Caco-2 (cell line): ENCODE measurements at regions not wholly inside any gene's neighbourhood (a gene's known extent, or its start where the extent isn't known, plus 50 kb on each side); places are given as distances from the start of the nearest gene placed in this dataset.

Source experiments
- BruUV-seq: library from RNA; stranded (reverse); fragments of 400-500 nt; replicated peaks from 2 replicates; lab custom pipeline; 2021; lab: Mats Ljungman, UMichigan
- CTCF ChIA-PET: fragments of 300-600 bp; sonication (Branson Sonifier 250); formaldehyde crosslinking; loops from one replicate; lab custom pipeline; 2022; ENCODE audit warnings: antibody characterized with exemption; lab: Charles Lee
- POLR2A ChIA-PET: fragments of 300-600 bp; sonication (Branson Sonifier 250); formaldehyde crosslinking; loops from one replicate; lab custom pipeline; 2022; ENCODE audit warnings: antibody characterized with exemption; lab: Charles Lee
- DNase-seq, 2 experiments: peaks; one replicate each; pipeline versions ENCODE4 v3.0.0 to v3.0.0-alpha.2; 2020 to 2022
- H3K27me3 ChIP-seq: replicated peaks from 2 replicates; pipeline ENCODE4 v1.6.0; 2011; ENCODE audit warnings: low read length; ENCODE audit not compliant: control insufficient read depth, insufficient read depth
- H3K36me3 ChIP-seq: 2 replicates; pipeline ENCODE4 v1.5.1; 2011; ENCODE audit warnings: low read length; ENCODE audit not compliant: control insufficient read depth, insufficient read depth
- H3K4me1 ChIP-seq: fragments of 250-450 bp; sonication (Bioruptor Pico); 2 replicates; pipeline ENCODE4 v1.5.1; 2020; ENCODE audit warnings: mild to moderate bottlenecking
- H3K4me3 ChIP-seq: 2 replicates; pipeline ENCODE4 v1.5.1; 2011; ENCODE audit warnings: low read depth, mild to moderate bottlenecking, control low read depth, low read length
- H3K9me3 ChIP-seq: fragments of 250-450 bp; sonication (Bioruptor Pico); 2 replicates; pipeline ENCODE4 v1.5.1; 2020; ENCODE audit warnings: mild to moderate bottlenecking, moderate library complexity
- H3K27ac Mint-ChIP-seq: one replicate; pipeline ENCODE4 v1.8.0; 2022; ENCODE audit warnings: mixed read lengths; ENCODE audit not compliant: unreplicated experiment
- H3K27me3 Mint-ChIP-seq: one replicate; pipeline ENCODE4 v1.8.0; 2022; ENCODE audit warnings: mixed read lengths; ENCODE audit not compliant: insufficient read depth, unreplicated experiment
- H3K36me3 Mint-ChIP-seq: one replicate; pipeline ENCODE4 v1.8.0; 2022; ENCODE audit warnings: mild to moderate bottlenecking, mixed read lengths; ENCODE audit not compliant: insufficient read depth, unreplicated experiment
- H3K4me1 Mint-ChIP-seq: one replicate; pipeline ENCODE4 v1.8.0; 2022; ENCODE audit warnings: low read depth, mixed read lengths; ENCODE audit not compliant: unreplicated experiment
- H3K4me3 Mint-ChIP-seq: one replicate; pipeline ENCODE4 v1.8.0; 2022; ENCODE audit warnings: mild to moderate bottlenecking, moderate library complexity, mixed read lengths; ENCODE audit not compliant: unreplicated experiment
- H3K9me3 Mint-ChIP-seq: one replicate; pipeline ENCODE4 v1.8.0; 2022; ENCODE audit warnings: mixed read lengths; ENCODE audit not compliant: unreplicated experiment
- intact Hi-C: fragments of 100-400 bp; cut with micrococcal nuclease; formaldehyde crosslinking; loops from one replicate; pipeline ENCODE4 v1.10.0; 2022; ENCODE audit not compliant: unreplicated experiment
- TF ChIP-seq, protein P1 (sequence below), 2 experiments: fragments of 200-600 bp in 1 of 2; IDR thresholded peaks; 1 replicate in 1 of 2; 2 replicates in 1 of 2; pipeline versions ENCODE4 v1.5.1 to v1.8.0; 2011 to 2022; ENCODE audit warnings: antibody characterized with exemption in 1 of 2, control low read depth in 1 of 2, inconsistent platforms in 1 of 2, low read depth in 1 of 2, low read length in 1 of 2, mild to moderate bottlenecking in 1 of 2, moderate library complexity in 1 of 2; ENCODE audit not compliant: insufficient read depth in 1 of 2, severe bottlenecking in 1 of 2, unreplicated experiment in 1 of 2

DNA sequence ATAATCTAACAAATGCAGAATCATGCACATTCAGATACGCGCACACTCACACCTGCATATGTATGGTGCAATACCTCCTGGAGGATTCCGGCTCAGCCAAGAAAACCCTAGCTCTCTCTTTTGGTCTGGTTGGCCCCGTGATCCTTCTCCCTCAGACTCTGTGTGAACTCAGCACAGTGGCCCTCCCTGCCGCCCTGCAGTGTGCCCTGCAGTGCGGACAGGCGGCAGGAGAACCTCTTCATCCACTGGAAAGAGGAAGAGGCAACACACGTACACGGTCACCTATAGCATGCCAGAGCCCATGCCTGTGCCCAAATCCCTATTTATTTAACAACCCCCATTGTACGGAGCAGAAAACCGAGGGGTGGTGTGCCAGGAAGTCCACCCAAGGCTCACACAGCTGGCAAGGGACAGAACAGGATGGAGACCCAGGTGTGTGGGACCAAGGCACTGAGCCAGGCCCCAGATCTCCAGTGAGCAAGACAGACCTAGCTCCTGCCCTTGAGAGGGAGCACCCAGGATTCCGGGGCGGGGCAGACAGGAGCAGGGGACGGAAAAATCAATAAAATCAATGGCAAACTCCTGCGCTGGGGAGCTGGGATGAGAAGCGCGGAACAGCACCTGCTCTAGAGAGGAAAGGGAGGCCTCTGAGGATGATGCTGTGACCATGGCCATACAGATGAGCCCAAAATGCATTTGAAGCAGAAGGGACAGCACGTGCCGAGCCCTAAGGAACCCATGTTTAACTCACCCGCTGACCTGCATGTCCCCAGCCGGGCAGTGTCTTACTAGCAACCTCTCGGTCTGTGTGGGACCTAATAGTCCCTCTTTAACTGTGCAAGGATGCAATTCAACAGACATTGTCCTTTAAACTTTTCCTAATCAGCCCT, 54.7 kb upstream of the CIBAR2 start:
- TF ChIP-seq, protein P1, sequence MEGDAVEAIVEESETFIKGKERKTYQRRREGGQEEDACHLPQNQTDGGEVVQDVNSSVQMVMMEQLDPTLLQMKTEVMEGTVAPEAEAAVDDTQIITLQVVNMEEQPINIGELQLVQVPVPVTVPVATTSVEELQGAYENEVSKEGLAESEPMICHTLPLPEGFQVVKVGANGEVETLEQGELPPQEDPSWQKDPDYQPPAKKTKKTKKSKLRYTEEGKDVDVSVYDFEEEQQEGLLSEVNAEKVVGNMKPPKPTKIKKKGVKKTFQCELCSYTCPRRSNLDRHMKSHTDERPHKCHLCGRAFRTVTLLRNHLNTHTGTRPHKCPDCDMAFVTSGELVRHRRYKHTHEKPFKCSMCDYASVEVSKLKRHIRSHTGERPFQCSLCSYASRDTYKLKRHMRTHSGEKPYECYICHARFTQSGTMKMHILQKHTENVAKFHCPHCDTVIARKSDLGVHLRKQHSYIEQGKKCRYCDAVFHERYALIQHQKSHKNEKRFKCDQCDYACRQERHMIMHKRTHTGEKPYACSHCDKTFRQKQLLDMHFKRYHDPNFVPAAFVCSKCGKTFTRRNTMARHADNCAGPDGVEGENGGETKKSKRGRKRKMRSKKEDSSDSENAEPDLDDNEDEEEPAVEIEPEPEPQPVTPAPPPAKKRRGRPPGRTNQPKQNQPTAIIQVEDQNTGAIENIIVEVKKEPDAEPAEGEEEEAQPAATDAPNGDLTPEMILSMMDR (IDR thresholded peaks at IDR 0.05; ENCODE audit: insufficient read depth in 1 of 2, low read depth in 1 of 2, low read length in 1 of 2, severe bottlenecking in 1 of 2, unreplicated experiment in 1 of 2), result no peak
- Histone ChIP-seq H3K9me3 (no peaks in the 10 kb centered on the region), H3K27me3 (no peaks in the 10 kb centered on the region), H3K36me3 (no peaks in the 10 kb centered on the region), H3K4me3 (no peak overlapping the region), H3K4me1 (peaks cover 33% of the 10 kb centered on the region)
- ChIA-PET CTCF (interaction anchor here (0.5 kb wide), 1 partner anchor 198 kb away, joined by 3 read pairs; no protein-coding TSS in a partner anchor), POLR2A (interaction anchor here (0.6 kb wide), 1 partner anchor 37 kb away, joined by 4 read pairs; no protein-coding TSS in a partner anchor)
- H3K4me1 Mint-ChIP-seq, result peaks cover 16% of the 10 kb centered on the region
- H3K36me3 Mint-ChIP-seq, result peaks cover 6% of the 10 kb centered on the region
- no TSS peak for BruUV-seq
- no peak for DNase-seq
- no peak overlapping the region for H3K27ac Mint-ChIP-seq
- intact Hi-C loops, result no loop called here
- no peak overlapping the region for H3K4me3 Mint-ChIP-seq
- no peaks in the 10 kb centered on the region for H3K27me3 Mint-ChIP-seq
- H3K9me3 Mint-ChIP-seq, result no peaks in the 10 kb centered on the region

DNA sequence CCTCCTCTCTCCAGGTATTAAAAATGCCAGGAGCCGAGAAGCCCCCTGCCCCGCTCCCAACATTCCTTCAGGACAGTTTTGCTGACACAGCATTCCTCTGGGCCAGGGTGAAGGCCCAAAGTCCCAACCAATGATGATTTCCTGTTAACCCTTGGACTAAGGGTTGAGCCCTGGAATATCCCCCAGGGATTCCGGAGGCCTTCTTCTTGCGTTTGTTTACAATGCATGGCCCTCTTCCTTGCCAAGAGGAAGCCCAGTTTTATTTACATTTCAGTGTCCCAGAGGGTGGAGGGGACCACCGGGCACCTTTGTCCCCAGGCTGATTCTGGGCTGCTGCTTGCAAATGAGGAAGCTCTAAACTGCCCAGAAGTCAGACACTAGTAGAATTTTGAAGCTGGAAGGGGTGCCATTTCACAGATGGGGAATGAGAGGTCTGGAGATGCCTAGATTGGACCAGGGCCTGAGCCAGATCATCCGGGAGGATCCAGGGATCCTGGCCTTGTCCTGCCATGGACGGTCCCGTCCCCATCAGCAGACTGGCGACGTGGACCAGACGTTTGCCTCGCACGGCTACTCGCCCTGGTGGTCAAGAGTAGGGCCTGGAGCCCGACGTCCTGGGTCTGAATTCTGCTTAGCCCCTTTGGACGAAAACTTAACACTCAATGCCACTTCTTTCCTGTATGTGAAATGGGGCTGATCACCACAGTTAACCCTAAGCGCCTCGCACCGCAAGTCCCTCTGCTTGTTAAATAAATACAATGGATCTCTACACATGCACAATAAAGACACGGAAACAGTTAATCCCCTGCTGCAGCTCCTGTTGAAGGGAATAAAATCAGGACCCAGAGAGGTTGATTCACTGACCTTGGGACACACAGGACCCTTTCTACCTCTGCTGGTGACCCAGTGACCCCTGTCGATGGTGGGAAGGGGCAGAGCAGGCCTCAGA, 55.6 kb upstream of the CIBAR2 start:
- H3K36me3 ChIP-seq, result no peaks in the 10 kb centered on the region
- no peak overlapping the region for H3K27ac Mint-ChIP-seq
- peaks cover 25% of the 10 kb centered on the region for H3K4me1 Mint-ChIP-seq
- H3K9me3 Mint-ChIP-seq, result no peaks in the 10 kb centered on the region
- H3K4me3 Mint-ChIP-seq, result peak overlapping the region; percentile 70
- ChIA-PET CTCF (interaction anchor here (0.7 kb wide), 1 partner anchor 180 kb away, joined by 3 read pairs; no protein-coding TSS in a partner anchor), POLR2A (no interaction called here)
- no peaks in the 10 kb centered on the region for H3K27me3 Mint-ChIP-seq
- H3K4me3 ChIP-seq, result no peak overlapping the region
- no peaks in the 10 kb centered on the region for H3K27me3 ChIP-seq
- peaks cover 6% of the 10 kb centered on the region for H3K36me3 Mint-ChIP-seq
- H3K4me1 ChIP-seq, result peaks cover 42% of the 10 kb centered on the region
- no peak for DNase-seq
- H3K9me3 ChIP-seq, result no peaks in the 10 kb centered on the region
- TF ChIP-seq, protein P1 (IDR thresholded peaks at IDR 0.05; ENCODE audit: insufficient read depth in 1 of 2, low read depth in 1 of 2, low read length in 1 of 2, severe bottlenecking in 1 of 2, unreplicated experiment in 1 of 2), result no peak
- intact Hi-C loops, result no loop called here
- BruUV-seq, result no TSS peak

DNA sequence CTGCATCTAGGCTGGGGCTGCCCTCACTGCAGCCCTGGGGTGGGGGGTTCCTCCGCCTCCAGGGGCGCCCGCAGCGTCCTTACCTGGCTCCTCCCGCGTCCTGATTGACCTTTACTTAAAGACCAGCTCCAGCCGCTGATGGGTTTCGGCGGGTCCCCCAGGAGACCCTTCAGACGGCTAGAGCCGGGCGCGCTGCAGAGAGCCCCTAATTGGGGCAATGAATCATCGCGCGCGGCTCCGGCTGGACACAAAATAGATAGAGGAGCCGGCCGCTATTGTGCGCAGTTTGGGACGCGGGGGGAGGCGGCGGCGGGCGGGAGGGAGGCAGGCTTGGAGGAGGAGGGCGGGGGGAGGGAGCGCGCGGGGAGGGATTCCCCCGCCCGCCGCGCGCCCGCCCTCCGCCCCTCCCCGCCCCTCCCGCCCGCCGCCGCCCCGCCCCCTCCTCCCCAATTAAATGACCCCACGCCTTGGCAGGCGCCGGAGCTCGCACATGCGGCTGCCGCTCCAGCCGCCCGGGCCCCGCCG, 56.5 kb upstream of the CIBAR2 start:
- Mint-ChIP-seq H3K4me3 (peak overlapping the region; percentile 70), H3K36me3 (peaks cover 6% of the 10 kb centered on the region), H3K9me3 (no peaks in the 10 kb centered on the region), H3K27ac (no peak overlapping the region), H3K4me1 (peaks cover 34% of the 10 kb centered on the region), H3K27me3 (no peaks in the 10 kb centered on the region)
- peak; percentile 51 to 63 for DNase-seq
- ChIA-PET CTCF (interaction anchor here (0.7 to 1.0 kb wide), 2 partner anchors 10 to 179 kb away, joined by 3 read pairs; no protein-coding TSS in a partner anchor), POLR2A (no interaction called here)
- Histone ChIP-seq H3K9me3 (no peaks in the 10 kb centered on the region), H3K27me3 (no peaks in the 10 kb centered on the region), H3K36me3 (no peaks in the 10 kb centered on the region), H3K4me1 (peaks cover 51% of the 10 kb centered on the region), H3K4me3 (peak overlapping the region; percentile 35)
- BruUV-seq, result no TSS peak
- TF ChIP-seq, protein P1 (IDR thresholded peaks at IDR 0.05; ENCODE audit: insufficient read depth in 1 of 2, low read depth in 1 of 2, low read length in 1 of 2, severe bottlenecking in 1 of 2, unreplicated experiment in 1 of 2), result peak in 1 of 2 experiments; percentile 23
- intact Hi-C loops, result no loop called here
